GM18498 (cell line): ENCODE measurements at regions not wholly inside any gene's neighbourhood (a gene's known extent, or its start where the extent isn't known, plus 50 kb on each side); places are given as distances from the start of the nearest gene placed in this dataset.
"Not testable (repeated sequence)": the region's sequence is repeated elsewhere in the genome, so short reads cannot be mapped to it uniquely, and the experiment has no call there.

ENCODE experiments used
- ATAC-seq: cut with Tn5 transposase; IDR thresholded peaks from one replicate; pipeline ENCODE4 v1.9.1; 2021; ENCODE audit warnings: mild to moderate bottlenecking, moderate library complexity; ENCODE audit not compliant: unreplicated experiment

- no peak for ATAC-seq
Measured at GRCh38 chr4:170348945-170349344, 259.2 kb upstream of the AADAT start.

DNA sequence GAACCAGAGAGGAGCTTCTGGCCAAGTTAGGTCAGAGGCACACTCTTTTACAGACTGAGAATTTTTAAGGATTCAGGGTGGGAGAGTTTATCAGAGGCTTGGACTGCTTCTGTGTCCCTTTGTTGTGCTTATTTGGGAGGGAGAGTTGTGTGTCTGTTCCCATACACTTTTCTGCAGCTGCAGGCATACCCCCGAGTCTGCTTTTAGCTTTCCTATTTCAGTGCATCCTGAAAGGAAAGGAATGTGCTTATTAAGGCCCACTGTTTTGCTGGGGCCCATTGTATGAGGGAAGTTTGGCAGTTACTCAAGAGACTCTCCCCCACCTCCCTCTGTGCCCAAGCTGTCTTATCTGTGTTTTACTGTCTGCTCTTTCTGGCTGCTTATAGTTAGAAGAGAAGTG, 257.4 kb upstream of the AADAT start:
- ATAC-seq = not testable (repeated sequence)

DNA sequence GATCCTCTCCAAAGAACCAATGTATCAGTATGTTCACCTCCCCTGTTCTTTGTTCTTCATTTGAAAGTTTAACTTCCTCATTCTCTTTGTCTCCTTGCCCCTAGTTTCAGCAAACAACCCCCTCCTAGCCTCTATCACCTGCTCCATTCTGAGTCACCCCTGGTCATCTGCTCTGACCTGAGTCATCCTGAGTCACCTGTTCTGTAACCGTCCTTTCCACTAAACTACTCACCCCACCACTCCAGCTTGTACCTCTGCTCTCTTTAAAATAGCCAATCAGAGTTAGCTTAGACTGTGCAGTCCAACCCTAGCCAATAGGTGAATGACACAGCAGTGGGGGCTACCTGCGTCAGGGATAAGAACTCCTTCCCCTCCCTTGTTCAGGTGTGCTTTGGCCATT, 249.8 kb upstream of the AADAT start:
- ATAC-seq = no peak

- ATAC-seq = peak; percentile 87
Measured at GRCh38 chr4:170336238-170336775, 246.6 kb upstream of the AADAT start.

DNA sequence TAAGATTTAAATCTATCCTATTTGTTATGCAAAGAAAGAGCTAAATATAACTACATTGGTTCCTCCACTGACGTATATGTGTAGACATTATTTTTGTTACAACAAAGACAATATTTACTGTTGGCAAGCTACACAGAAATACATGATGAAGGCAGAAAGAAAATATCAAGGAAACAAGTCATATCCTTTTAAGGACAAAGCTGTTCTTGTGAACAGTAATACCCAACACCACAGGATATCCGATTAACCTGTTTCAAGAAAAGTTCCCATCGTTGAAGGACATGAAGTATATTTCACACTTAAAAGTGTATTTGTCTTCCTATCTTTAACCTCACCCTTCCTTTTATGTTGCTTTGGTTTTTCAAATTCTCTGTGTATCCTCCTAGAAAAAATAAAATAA, 235.8 kb upstream of the AADAT start:
- ATAC-seq = no peak

- no peak for ATAC-seq
Measured at GRCh38 chr4:170323623-170324022, 233.9 kb upstream of the AADAT start.

DNA sequence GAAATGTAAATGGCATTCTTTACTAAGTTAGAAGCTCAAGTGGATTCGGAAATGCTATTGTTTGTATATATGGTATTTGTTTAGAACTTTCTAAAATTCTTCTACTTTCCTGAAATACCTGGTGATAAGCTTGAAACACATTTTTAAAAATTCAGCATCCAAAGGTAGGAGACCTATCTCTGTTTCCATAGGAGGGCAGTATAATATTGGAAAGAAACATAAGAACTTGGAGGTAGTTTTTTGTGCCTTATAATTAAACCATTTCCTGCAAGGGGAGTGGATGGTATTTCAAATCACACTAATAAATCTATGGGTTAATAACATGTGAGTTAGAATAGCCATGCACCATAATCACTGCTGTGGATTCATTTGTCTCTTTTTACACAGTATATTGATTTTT, 217.4 kb upstream of the AADAT start:
- ATAC-seq = no peak

GRCh38 chr4:170306208-170306607, 216.5 kb upstream of the AADAT start:
- ATAC-seq = no peak

DNA sequence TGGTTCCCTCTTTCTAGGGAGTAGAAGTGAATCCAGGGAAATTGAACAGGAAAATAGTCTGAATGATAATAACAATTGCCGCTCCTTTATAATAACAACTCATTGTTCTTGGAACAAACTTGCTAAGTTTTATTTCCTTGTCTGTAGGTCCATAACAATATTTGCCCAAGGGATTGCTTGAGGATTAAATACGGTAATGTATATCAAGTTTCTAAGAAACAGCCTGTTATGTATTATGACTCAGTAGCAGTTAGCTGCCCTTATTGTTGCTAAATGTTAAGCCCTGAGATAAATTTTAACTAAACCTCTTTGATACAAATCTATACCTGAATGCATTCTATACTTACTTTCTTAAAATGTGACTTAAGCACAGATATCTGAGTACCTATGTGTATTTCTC, 215.9 kb upstream of the AADAT start:
- no peak for ATAC-seq

GRCh38 chr4:170281027-170281426, 191.3 kb upstream of the AADAT start:
- no peak for ATAC-seq

DNA sequence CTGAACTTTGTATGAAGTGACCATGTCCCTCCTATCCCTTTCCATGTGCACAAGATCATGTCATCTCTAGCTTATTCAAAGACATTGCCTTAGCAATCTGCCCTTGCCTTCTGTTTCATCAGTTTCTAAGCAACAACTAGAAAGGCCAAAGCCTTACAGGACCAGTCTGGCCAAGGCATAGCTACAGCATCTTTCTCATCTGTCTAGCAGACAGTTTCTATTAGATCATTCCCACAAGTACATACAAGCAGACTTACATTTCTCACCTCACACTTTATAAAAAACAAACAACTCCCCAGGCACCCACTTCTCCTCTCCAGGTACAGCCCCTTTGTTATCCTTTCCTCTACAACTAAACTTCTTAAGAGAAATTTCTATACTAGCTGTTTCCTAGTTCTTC, 188.7 kb upstream of the AADAT start:
- no peak for ATAC-seq

DNA sequence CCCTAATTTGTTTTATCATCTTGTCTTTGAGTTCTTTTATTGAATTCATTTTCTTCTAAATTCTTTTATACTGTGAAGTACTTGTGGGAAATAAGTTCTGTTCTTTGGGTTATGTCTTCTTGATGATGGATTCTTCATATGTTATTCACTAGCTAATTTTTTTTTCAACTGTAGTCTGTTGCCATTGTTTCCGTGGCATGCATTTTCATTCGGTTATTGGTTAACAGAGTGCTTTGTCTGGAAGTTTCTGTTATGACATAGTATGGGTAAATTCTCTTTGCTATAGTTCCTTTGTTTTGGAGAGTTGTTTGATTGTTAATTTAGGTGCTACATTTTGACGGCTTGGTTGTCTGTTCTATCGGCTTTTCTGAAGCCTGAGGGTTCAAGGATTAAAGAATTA, 184.9 kb upstream of the AADAT start:
- ATAC-seq = no peak

DNA sequence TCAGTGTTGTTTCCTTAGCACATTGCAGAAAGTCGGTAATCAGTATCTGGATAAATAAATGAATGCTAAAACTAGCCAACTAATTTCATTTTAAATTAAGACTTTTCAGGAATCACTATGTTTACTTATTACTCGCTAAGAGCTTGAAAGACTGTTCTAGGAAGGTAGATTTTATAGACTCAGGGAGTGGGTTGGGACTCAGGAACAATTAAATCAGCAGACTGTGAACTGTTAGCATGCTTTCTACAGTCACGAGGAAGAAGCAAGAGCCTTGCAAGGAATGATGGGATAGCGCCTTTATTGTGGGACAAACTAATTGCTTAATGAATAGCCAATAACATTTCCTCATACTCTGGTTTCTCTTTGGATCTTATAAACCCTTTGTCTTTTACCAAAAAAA, 183.2 kb upstream of the AADAT start:
- ATAC-seq = no peak

- ATAC-seq = no peak
Measured at GRCh38 chr4:170271723-170272122, 182.0 kb upstream of the AADAT start.

DNA sequence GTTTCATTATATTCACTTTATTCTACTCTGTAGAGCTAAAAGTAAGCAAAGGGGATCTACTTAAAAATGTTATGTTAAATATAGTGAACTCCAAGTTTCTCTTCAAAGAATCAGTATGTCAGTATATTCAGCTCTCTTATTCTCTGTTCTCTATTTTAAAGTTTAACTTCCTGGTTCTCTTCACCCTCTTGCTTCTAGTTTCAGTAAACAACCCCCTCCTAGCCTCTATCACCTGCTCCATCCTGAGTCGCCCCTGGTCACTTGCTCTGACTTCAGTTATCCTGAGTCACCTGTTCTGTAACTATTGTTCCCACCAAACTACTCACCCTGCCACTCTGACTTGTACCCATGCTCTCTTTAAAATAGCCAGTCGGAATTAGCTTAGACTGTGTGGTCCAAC, 180.9 kb upstream of the AADAT start:
- no peak for ATAC-seq

GRCh38 chr4:170269950-170270349, 180.2 kb upstream of the AADAT start:
- no peak for ATAC-seq

DNA sequence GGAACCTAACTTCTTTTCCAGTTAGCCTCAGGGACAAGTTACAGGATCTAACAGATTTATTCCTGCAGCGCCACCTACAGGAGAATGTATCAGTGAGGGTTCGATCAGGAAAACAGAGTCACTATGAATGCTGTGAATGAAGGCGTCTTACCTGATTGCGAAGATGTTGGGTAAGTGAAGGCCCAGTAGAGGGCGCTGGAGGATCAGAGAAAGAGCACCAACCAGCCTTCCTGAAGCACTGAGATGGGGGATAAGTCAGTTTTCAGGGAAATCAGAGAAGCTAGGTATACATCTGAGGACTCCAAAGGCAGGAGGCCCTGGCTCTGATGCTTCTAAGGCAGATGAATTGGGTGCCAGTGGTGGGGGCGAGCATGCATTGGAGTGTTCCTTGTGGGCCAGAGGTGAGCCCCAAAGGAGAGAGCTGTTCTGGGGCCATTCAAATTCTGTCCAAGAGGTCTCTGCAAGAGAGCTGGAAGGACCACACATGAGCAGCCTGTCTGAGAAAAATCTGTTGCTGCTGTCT, 169.9 kb upstream of the AADAT start:
- peak; percentile 97 for ATAC-seq

DNA sequence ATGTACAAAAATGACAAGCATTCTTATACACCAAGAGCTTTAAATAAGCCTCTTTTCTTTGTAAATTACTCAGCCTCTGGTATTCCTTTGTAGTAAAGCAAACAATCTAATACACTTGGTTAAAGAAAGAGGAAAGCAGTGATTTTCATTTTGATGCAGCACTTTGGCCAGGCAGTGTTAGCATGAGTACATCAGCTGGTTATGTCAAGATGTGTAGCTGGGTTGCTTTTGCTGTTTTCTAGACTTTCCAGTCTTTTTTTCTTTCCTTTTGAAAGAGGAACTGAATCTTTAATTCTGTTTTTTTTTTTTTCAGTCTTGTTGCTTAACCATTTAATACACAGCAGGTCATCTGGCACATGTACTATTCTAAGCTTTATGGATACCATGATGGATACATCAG, 167.1 kb upstream of the AADAT start:
- no peak for ATAC-seq

DNA sequence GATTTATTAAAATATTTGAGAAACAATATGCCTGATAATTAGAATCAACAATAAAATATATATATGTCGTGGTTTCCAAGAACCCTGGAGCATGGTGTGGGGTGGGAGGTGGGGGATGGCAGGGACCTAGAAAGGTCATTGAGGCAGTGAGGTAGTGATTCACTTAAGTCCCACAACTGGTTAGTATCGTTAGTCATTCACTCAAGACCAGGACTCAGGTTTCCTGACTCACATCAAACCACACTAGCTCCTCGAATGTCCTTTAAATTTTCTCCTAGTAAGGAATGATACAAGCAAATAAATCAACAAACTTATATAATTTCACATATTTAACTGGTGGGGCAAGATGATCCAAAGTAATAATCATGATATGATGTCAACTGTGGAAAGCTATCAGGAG, 158.8 kb upstream of the AADAT start:
- ATAC-seq = no peak

GRCh38 chr4:170248029-170248428, 158.3 kb upstream of the AADAT start:
- no peak for ATAC-seq

- ATAC-seq = no peak
Measured at GRCh38 chr4:170247596-170247995, 157.8 kb upstream of the AADAT start.

GRCh38 chr4:170243662-170244288, 154.0 kb upstream of the AADAT start:
- no peak for ATAC-seq

- no peak for ATAC-seq
Measured at GRCh38 chr4:170242471-170242870, 152.7 kb upstream of the AADAT start.
